GM21737 (cell line): ENCODE measurements at regions not wholly inside any gene's neighbourhood (a gene's known extent, or its start where the extent isn't known, plus 50 kb on each side); places are given as distances from the start of the nearest gene placed in this dataset.
"Not testable (repeated sequence)": the region's sequence is repeated elsewhere in the genome, so short reads cannot be mapped to it uniquely, and the experiment has no call there.

Experiments
- ATAC-seq: cut with Tn5 transposase; IDR thresholded peaks from one replicate; pipeline ENCODE4 v1.9.1; 2021; ENCODE audit warnings: mild to moderate bottlenecking, moderate library complexity; ENCODE audit not compliant: unreplicated experiment

DNA sequence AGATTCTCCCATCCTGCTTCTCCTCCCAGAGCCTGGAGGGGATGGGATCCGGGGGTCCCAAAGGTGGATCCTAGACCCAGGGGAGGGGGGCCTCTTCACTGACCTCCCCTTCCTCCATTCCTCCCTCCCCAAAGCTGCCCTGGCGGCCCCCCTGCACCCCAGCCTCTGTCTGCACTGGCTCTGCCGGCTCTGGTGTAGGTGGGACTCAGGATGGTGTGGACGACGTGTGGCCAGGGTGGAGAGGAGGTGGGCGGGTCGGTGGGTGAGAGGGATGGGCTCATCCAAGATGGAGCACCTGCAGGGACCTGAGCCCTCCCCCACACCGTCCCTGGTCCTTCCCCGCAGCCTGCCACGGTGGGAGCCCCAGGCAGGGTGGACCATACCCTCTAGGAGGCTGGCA lies 355.6 kb downstream of the TMEM121 start:
- not testable (repeated sequence) for ATAC-seq

DNA sequence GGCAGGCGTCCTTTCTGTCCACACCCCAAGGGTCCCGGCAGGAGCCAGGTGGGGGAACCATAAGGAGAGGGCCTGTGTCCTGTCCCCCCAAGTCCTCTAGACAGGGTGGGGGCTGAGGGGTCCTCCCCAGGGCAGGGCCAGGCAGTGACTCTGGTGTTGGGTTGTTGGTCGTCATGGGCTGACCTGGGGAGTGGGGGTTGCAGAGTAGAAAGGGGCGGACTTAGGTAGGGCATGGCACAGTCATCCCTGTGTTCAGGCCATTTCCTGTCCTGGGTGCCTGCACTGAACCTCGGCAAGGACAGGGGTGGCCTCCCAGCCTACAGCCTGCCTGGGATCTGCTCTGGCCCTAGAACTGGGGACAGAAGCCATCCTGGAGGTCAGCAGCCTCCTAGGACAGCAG lies 356.2 kb downstream of the TMEM121 start:
- no peak for ATAC-seq

DNA sequence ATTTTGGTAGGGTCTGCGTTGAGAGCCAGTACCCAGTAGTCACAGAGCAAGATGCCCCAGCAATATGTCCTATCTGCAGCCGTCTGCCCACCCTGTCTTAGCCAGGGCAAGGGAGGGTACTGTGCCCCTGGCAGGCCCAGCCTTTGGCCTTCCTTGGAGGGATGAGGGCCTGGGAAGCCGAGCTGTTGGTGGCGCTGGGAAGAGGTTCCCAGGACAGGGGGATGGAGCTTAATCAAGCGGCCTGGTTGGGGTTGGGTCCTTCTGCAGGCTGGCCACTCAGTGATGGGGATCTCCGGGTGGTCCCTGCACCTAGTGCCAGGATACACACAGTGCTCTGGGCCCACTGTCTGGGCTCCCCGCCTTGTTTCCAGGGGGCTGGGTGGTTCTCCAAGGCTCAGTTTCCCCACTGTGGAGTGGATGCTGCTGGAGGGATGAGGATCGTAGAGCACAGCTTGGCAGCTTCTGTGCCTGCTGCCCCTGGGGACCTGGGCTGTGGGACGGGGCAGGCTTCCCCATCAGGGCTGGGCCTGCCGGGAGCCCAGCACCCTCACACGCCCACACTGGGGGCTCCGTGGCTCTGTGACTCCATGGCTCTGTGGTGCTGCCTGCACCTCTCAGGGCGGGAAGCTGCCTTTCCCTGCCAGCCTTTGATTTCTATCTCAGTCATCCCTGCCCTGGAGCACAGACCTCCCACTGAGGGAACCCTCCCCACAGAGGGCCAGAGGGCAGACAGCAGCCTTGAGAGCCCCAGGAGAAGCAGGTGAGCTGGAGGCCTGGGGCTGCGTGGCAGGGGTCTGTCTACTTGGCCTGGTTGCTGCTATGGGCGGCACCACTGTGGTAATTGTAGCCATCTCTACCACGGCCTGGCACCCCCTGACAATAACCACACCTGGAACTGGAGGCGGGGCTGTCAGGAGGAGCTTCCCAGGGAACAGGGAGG lies 357.0 kb downstream of the TMEM121 start:
- no peak for ATAC-seq

DNA sequence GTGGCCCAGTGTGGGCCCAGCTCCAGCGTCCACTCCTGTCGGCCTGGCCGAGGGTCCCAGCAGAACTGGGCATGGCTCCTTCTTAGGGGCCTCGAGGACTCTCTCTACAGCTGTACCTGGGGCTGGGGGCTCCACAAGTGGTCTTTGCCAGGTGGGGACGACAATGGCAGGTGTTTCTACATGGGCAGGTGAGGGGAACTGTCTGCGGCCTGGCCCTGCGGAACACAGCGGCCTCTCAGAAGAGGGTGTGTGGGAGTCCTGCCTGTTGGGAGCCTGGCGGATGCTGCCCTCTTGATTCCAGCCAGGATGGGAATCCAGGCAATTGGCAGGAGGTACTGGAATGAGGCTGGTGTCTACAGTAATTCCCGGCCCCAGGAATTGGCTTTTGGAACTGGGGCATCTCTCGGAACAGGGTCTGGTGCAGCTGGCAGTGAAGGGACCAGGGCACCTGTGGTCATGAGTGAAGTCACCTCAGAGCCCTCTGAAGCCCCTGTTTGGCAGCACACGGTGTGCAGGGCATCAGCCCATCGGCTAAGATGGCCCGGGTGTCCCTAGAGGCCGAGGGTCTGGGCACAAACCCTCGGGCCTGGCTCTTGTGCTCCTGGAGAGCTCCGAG lies 357.9 kb downstream of the TMEM121 start:
- ATAC-seq = not testable (repeated sequence)

DNA sequence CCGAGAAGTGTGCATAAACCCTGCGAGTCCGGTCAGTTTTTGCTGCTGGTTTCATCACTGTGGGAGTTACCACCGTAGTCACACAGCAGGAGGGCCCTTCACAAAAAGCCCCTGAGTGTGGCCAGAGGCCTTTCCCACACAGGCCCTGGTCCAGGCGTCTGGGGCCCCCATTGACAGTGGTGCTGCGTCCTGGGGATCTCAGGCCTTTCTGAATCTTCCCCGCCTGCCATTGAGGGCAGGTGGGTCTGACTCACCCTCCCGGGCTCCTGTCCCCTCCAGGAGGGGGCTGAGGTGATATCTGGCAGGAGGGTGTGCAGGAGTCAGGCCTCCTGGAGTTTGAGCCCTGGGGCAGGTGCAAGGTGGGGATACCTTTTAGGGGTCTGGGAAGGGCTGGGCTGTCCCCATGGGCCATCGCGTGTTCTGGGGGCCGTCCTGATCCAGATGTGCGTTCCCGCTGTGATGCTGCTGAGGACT lies 358.5 kb downstream of the TMEM121 start:
- no peak for ATAC-seq

DNA sequence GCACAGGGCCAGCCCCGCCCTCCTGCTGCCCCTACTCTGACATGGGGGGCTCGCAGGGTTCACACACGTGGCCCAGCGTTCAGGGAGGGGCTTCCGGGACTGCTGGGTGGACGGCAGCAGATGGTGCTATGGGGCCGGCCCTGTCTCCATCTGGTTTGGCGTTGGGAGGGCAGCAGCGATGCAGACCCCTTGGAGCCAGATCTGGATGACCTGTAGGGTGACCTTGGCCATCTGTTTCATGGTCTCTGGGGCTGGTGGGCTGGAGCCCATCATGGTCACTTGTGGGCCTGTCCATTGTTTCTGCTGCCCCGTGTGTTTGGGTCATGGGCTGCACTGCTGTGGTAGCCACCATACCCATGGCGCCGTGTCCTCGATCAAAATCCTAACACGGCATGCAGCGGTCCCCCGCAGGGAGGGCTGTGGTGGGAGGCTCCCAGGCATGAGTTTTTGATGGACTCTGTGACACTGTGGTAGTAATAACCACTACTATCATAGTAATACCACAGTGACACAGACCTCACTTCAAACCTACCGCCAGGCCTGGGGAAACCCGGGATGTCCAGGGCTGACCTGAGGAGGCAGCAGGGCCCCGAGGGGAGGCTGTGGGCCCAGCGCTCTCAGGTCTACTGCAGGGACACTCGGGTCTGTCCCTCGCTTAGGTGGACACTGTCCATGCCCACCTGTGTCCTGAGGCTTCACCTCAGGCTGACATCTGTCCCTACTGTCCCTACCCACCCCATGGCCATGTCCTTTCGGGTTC lies 359.4 kb downstream of the TMEM121 start:
- no peak for ATAC-seq

DNA sequence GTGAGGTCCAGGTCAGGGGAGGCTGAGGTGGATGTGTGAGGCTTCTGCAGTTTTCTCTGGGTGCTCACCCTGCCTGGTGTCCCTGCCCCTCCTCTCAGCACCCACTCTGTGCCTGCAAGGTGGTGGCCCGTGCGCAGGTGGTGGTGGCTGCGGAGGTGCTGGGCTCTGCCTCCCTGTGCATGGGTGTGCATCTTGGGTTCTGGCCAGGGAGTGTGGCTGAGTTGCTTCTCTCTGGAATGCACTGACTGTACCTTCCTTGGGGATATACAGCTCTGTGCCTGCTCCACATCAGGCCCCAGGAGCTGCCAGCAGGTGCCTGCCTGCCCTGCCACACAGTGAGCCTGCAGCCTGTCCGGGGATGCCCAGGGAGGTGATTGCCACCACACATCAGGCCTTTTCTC lies 360.4 kb downstream of the TMEM121 start:
- not testable (repeated sequence) for ATAC-seq

DNA sequence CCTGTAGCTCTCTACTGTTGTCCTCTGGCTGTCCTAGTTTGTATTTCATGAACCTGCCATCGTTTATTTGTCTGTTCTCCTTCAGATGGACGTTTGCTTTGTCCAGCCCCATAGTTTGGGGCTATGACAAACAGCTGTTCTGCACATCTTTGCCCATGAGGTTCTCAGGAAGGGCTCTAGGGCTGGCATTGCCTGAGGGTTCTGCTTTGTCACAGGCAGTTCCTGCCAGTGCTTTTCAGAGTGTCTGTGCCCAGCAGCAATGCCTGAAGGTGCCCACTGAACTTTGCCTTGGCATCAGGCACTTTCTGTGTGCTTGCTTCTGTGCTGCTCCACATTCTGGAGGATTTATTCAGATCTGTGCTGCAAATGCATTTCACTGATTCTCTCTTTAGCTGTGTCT lies 361.3 kb downstream of the TMEM121 start:
- ATAC-seq = no peak

DNA sequence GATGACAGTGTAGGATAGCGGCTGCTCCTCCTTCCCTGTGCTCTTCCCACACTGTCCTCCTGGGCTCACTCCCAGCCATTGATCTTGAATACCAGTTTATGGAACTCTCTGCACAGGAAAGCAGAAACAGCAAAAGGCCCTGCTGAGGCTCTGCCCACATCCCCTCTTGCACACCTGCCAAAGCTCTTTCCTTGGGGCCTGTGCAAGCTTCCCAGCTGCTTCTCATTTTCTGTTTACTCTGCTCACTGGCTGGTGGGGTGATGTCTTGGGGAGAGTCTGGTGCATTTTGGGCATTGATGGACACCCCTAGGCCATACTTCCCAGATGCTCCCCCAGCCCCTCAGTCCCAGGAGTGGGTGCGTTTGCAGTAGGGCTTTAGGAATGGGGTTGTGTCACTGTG lies 361.8 kb downstream of the TMEM121 start:
- ATAC-seq = no peak

DNA sequence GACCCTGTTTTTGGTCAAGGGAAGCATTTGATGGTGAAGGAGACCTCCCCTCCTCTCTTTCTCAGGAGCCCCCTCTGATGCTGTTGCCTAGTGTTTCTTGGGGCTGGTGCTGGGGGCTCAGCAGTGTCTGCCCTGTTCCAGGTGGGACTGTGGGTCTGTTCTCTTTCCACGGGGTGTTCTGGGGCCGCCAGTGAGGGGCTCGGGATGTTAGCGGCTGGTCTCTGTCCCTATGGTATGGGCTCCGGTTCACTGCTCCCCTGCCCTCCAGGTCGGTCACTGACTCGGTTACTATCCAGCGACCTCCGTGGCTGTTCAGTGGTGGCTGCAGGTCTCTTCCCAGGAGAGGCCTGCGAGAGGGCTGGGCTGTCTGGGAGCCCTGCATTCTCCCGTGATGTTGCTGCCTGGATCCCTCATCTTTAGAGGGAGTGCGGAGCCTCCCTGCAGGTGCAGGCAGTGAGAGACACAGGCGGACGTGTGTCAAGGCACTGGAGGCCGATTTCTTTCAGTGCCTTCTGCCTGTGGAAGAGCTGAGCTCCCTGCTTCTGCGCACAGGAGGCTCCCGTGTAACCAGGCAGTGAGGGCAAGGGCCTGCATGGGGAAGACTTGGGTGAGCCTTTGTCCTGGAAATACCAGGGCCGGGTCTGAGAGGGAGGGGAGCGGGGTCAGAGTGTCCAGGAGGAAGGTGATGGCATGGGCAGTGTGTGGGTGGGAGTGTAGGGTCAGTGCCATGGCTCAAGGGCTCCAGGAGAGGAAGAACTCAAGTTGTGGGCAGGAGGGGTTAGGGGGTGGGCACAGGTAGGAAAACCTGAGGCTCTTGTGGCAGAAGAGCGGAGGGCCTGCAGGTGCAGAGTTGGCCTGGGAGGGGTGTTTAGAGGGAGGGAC lies 362.6 kb downstream of the TMEM121 start:
- no peak for ATAC-seq

DNA sequence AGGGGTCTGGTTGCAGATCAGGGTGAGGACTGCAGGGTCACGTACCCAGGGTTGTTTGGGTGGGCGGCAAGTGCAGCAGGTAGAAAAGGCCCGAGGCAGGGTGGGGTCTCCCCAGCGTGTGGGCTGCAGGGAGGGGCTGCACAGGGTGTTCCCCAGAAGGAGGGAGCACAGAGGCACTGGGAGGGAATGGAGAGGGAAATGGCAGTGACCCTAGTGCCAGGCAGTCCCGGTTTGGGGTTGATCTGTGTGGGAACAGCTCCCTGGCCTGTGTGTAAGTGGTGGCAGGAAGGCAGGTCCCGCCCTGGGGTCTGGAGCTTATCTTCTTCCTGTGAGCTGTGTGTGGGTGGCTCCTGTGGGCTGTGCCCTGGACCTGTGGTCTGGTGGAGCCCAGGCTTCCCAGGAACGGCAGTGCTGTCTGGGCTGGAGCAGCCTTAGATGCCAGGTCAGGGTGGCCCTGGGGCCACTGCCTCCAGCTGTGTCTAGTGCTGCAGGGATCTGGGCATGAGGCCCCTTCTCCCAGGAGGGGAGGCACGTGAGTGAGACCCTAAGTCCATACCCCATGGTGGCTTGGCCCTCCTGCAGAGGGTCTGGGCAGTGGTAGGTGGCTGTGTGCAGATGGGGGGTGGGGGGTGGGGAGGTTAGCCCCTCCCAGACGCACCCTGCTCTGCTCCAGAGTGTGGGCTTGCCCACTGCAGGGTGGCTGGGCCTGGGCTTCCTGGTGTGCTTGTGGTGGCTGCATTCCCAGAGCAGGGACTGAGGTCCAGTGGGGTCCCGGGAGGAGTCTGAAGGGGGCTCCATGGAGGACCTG lies 363.5 kb downstream of the TMEM121 start:
- ATAC-seq = no peak

DNA sequence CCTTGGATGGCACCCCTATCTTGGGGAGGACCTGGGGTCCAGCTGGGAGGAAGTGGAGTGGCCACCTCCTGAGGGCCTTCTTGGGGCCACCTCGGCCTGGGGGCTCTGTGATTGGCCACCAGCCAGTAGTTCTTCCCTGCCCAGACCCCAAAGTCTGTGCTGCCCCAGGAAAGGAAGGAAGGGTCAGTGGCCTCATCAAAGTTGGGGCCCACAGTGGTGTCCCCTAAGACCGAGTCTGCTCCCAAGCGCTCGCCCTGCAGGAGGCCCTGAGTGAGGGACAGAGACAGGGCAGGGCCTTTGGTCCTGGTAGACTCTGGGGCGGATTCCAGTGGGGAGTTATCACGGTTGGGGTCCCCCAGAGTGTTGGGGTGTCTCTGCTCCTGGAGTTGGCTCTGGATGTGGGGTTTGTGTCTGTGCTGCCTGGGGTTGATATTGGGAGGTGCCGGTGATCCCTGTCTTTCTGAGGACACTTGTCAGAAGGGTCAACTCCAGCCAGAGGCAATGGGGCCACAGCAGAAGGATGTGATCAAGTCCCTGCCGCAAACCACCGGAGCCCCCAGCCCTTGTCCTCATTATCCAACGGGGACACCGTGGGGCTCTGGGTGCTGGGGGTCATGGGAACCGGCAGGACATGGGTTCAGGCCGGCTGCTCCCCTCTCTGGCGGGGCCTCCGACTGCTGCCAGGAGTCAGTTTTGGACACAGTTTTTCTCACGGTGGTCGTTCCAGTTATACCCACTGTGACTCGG lies 364.3 kb downstream of the TMEM121 start:
- ATAC-seq = no peak

DNA sequence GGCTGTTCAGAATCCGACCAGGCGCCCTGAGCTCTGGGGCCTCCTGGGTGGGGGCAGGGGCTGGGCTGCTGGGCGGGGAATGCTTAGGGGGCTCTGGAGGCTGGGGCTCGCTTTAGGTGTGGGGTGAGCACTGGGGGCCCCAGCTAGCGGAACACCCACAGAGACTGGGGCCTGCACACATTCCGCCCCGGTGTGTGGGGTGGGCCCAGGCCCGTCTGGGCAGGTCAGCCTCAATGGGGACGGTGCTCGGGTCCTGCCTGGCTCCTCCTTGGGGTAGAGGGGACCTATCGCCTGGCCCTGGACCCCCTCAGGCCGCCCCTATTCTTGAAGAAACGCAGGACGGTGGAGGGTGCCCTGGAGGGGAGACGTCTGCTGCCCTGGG lies 364.8 kb downstream of the TMEM121 start:
- ATAC-seq = no peak

DNA sequence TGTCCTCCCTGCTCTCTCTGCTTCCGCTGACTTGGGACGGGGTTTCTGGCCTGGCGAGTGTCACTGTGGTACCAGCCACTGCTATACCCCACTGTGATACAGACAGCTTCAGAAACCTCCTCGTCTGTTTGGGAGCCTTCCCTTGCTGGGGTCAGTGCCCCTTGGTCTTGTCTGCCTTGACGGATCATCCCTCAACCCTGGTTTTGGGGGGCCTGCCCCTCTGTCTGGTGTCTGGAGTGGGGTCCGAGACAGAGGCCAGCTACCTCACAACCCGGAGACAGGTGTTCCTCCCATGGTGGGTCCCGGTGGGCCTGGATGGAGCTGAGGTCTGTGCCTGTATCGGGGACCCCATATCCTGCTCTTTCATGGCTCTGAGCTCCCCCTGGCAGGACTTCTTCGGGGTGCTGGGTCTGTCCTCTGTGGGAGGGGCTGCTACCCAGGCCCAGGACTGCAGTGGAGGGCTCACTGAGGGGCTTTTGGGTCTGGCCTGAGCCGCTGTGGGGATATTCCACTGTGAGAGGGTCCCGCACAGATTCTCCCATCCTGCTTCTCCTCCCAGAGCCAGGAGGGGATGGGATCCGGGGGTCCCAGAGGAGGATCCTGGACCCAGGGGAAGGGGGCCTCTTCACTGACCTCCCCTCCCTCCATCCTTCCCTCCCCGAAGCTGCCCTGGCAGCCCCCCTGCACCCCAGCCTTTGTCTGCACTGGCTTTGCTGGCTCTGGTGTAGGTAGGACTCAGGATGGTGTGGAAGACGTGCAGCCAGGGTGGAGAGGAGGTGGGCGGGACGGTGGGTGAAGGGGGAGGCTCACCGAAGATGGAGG lies 365.5 kb downstream of the TMEM121 start:
- ATAC-seq = no peak

DNA sequence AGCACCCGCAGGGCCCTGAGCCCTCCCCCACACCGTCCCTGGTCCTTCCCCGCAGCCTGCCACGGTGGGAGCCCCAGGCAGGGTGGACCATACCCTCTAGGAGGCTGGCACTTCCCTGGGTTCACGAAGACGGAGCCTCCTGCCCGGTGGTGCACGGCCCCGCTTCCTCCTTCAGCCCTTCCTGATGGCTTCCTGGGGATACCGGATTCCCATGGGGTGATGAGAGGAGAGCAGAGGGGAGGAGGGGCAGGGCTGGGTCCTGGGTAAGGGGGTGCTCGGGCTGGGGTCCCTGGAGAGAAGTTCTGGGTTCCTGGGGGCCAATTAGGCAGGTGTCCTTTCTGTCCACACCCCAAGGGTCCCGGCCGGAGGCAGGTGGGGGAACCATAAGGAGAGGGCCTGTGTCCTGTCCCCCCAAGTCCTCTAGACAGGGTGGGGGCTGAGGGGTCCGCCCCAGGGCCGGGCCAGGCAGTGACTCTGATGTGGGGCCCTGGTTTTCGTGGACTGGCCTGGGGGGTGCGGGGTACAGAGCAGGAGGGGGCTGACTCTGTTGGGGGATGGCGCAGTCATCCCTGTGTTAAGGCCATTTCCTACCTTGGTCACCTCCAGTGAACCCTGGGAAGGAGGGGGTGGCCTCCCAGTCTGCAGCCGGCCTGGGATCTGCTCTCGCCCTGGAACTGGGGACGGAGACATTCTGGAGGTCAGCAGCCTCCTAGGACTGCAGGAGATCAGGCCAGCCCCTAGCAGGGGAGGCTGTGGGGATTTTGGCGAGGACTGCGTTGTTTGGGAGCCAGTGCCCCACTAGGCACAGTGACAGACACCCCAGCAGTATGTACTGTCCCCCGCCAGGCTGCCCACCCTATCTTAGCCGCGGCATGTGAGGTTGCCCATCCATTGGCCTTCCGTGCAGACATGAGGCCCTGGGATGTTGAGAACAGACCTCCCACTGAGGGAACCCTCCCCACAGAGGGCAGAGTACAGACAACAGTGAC lies 366.4 kb downstream of the TMEM121 start:
- ATAC-seq = not testable (repeated sequence)

DNA sequence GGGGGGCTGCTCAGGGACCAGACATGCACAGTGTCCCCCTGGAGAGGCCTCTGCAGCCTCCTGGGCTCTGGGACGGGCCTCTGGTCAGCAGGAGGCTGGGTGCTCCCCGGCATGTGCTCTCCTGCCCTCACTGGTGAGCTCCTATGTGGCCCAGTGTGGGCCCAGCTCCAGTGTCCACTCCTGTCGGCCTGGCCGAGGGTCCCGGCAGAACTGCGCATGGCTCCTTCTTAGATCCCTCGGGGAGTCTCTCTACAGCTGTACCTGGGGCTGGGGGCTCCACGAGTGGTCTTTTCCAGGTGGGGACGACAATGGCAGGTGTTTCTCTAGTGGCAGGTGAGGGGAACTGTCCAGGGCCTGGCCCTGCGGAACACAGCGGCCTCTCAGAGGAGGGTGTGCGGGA lies 367.3 kb downstream of the TMEM121 start:
- not testable (repeated sequence) for ATAC-seq
